ENCODE measurements at regions not wholly inside any gene's neighbourhood (a gene's known extent, or its start where the extent isn't known, plus 50 kb on each side); places are given as distances from the start of the nearest gene placed in this dataset.
"Not testable (repeated sequence)": the region's sequence is repeated elsewhere in the genome, so short reads cannot be mapped to it uniquely, and the experiment has no call there.

GRCh38 chr13:26872525-26873385 lies 112.2 kb upstream of the GPR12 start:
- ATAC-seq (peak; percentile 57), DNase-seq (ENCODE audit: low spot score in 2 of 2) (peak; percentile 53 to 74)
- H3K4me3 Mint-ChIP-seq, result no peak overlapping the region
- H3K36me3 Mint-ChIP-seq, result no peaks in the 10 kb centered on the region
- no peak overlapping the region for H3K27ac Mint-ChIP-seq
- H3K9me3 Mint-ChIP-seq, result peaks cover 7% of the 10 kb centered on the region
- H3K4me1 Mint-ChIP-seq, result no peaks in the 10 kb centered on the region

GRCh38 chr13:26867451-26868091 lies 107.0 kb upstream of the GPR12 start:
- Mint-ChIP-seq H3K27ac (no peak overlapping the region), H3K4me3 (no peak overlapping the region), H3K36me3 (no peaks in the 10 kb centered on the region), H3K4me1 (no peaks in the 10 kb centered on the region), H3K9me3 (no peaks in the 10 kb centered on the region)
- no peak for DNase-seq (ENCODE audit: low spot score in 2 of 2)
- ATAC-seq, result no peak

GRCh38 chr13:26864576-26864975 lies 104.0 kb upstream of the GPR12 start:
- ATAC-seq, result no peak
- no peaks in the 10 kb centered on the region for H3K4me1 Mint-ChIP-seq
- DNase-seq (ENCODE audit: low spot score in 2 of 2), result no peak
- H3K36me3 Mint-ChIP-seq, result no peaks in the 10 kb centered on the region
- H3K9me3 Mint-ChIP-seq, result no peaks in the 10 kb centered on the region
- H3K4me3 Mint-ChIP-seq, result no peak overlapping the region
- H3K27ac Mint-ChIP-seq, result no peak overlapping the region

GRCh38 chr13:26861941-26862340 lies 101.4 kb upstream of the GPR12 start:
- no peak for DNase-seq (ENCODE audit: low spot score in 2 of 2)
- no peaks in the 10 kb centered on the region for H3K36me3 Mint-ChIP-seq
- H3K27ac Mint-ChIP-seq, result no peak overlapping the region
- ATAC-seq, result no peak
- H3K4me3 Mint-ChIP-seq, result no peak overlapping the region
- H3K9me3 Mint-ChIP-seq, result no peaks in the 10 kb centered on the region
- H3K4me1 Mint-ChIP-seq, result no peaks in the 10 kb centered on the region

- Mint-ChIP-seq H3K4me1 (no peaks in the 10 kb centered on the region), H3K27ac (no peak overlapping the region), H3K9me3 (no peaks in the 10 kb centered on the region), H3K36me3 (no peaks in the 10 kb centered on the region), H3K4me3 (no peak overlapping the region)
- no peak for DNase-seq (ENCODE audit: low spot score in 2 of 2)
- ATAC-seq, result no peak
Measured at GRCh38 chr13:26855921-26856320, 95.3 kb upstream of the GPR12 start.

- DNase-seq (ENCODE audit: low spot score in 2 of 2) (no peak), ATAC-seq (no peak)
- H3K27ac Mint-ChIP-seq, result no peak overlapping the region
- H3K4me1 Mint-ChIP-seq, result no peaks in the 10 kb centered on the region
- no peaks in the 10 kb centered on the region for H3K9me3 Mint-ChIP-seq
- H3K4me3 Mint-ChIP-seq, result no peak overlapping the region
- H3K36me3 Mint-ChIP-seq, result no peaks in the 10 kb centered on the region
Measured at GRCh38 chr13:26855071-26855470, 94.5 kb upstream of the GPR12 start.

- H3K4me3 Mint-ChIP-seq, result no peak overlapping the region
- no peaks in the 10 kb centered on the region for H3K4me1 Mint-ChIP-seq
- no peak overlapping the region for H3K27ac Mint-ChIP-seq
- ATAC-seq (no peak), DNase-seq (ENCODE audit: low spot score in 2 of 2) (no peak)
- H3K36me3 Mint-ChIP-seq, result no peaks in the 10 kb centered on the region
- no peaks in the 10 kb centered on the region for H3K9me3 Mint-ChIP-seq
Measured at GRCh38 chr13:26853323-26853722, 92.7 kb upstream of the GPR12 start.

GRCh38 chr13:26847281-26847680 lies 86.7 kb upstream of the GPR12 start:
- no peak for DNase-seq (ENCODE audit: low spot score in 2 of 2)
- no peak for ATAC-seq
- Mint-ChIP-seq H3K9me3 (no peaks in the 10 kb centered on the region), H3K4me1 (no peaks in the 10 kb centered on the region), H3K27ac (no peak overlapping the region), H3K36me3 (no peaks in the 10 kb centered on the region), H3K4me3 (no peak overlapping the region)

GRCh38 chr13:26845063-26845462 lies 84.5 kb upstream of the GPR12 start:
- H3K4me3 Mint-ChIP-seq; H3K4me1 Mint-ChIP-seq; H3K9me3 Mint-ChIP-seq; ATAC-seq; H3K36me3 Mint-ChIP-seq; DNase-seq (ENCODE audit: low spot score in 2 of 2); H3K27ac Mint-ChIP-seq: not testable (repeated sequence)

- Mint-ChIP-seq H3K4me3 (no peak overlapping the region), H3K27ac (no peak overlapping the region), H3K4me1 (no peaks in the 10 kb centered on the region), H3K36me3 (no peaks in the 10 kb centered on the region), H3K9me3 (no peaks in the 10 kb centered on the region)
- ATAC-seq, result no peak
- DNase-seq (ENCODE audit: low spot score in 2 of 2), result no peak
Measured at GRCh38 chr13:26839682-26840081, 79.1 kb upstream of the GPR12 start.

GRCh38 chr13:26838821-26839220 lies 78.2 kb upstream of the GPR12 start:
- Mint-ChIP-seq H3K27ac (no peak overlapping the region), H3K9me3 (no peaks in the 10 kb centered on the region), H3K4me1 (no peaks in the 10 kb centered on the region), H3K36me3 (no peaks in the 10 kb centered on the region), H3K4me3 (no peak overlapping the region)
- no peak for DNase-seq (ENCODE audit: low spot score in 2 of 2)
- ATAC-seq, result no peak

GRCh38 chr13:26837997-26838396 lies 77.4 kb upstream of the GPR12 start:
- H3K4me3 Mint-ChIP-seq, result no peak overlapping the region
- ATAC-seq, result no peak

GRCh38 chr13:26837102-26837501 lies 76.5 kb upstream of the GPR12 start:
- Mint-ChIP-seq H3K36me3 (no peaks in the 10 kb centered on the region), H3K4me3 (no peak overlapping the region), H3K4me1 (no peaks in the 10 kb centered on the region), H3K9me3 (no peaks in the 10 kb centered on the region), H3K27ac (no peak overlapping the region)
- DNase-seq (ENCODE audit: low spot score in 2 of 2), result no peak
- ATAC-seq, result no peak

More at GRCh38 chr13:26837997-26838396, 77.4 kb upstream of the GPR12 start:
- H3K4me1 Mint-ChIP-seq, result no peaks in the 10 kb centered on the region
- DNase-seq (ENCODE audit: low spot score in 2 of 2), result no peak
- H3K9me3 Mint-ChIP-seq, result no peaks in the 10 kb centered on the region
- H3K36me3 Mint-ChIP-seq, result no peaks in the 10 kb centered on the region
- no peak overlapping the region for H3K27ac Mint-ChIP-seq

- no peaks in the 10 kb centered on the region for H3K9me3 Mint-ChIP-seq
- no peaks in the 10 kb centered on the region for H3K4me1 Mint-ChIP-seq
- no peak overlapping the region for H3K27ac Mint-ChIP-seq
- H3K4me3 Mint-ChIP-seq, result no peak overlapping the region
- ATAC-seq, result no peak
- no peak for DNase-seq (ENCODE audit: low spot score in 2 of 2)
- H3K36me3 Mint-ChIP-seq, result no peaks in the 10 kb centered on the region
Measured at GRCh38 chr13:26836626-26837025, 76.0 kb upstream of the GPR12 start.

- Mint-ChIP-seq H3K36me3 (no peaks in the 10 kb centered on the region), H3K4me1 (no peaks in the 10 kb centered on the region), H3K9me3 (no peaks in the 10 kb centered on the region), H3K27ac (no peak overlapping the region), H3K4me3 (no peak overlapping the region)
- DNase-seq (ENCODE audit: low spot score in 2 of 2) (no peak), ATAC-seq (no peak)
Measured at GRCh38 chr13:26834646-26835045, 74.1 kb upstream of the GPR12 start.

GRCh38 chr13:26831336-26831908 lies 70.8 kb upstream of the GPR12 start:
- H3K9me3 Mint-ChIP-seq, result no peaks in the 10 kb centered on the region
- no peak for DNase-seq (ENCODE audit: low spot score in 2 of 2)
- H3K4me1 Mint-ChIP-seq, result no peaks in the 10 kb centered on the region
- ATAC-seq, result peak; percentile 11
- no peak overlapping the region for H3K27ac Mint-ChIP-seq
- H3K36me3 Mint-ChIP-seq, result no peaks in the 10 kb centered on the region
- no peak overlapping the region for H3K4me3 Mint-ChIP-seq

Data from stimulated activated effector memory CD8-positive, alpha-beta T cell treated with anti-CD3 and anti-CD28 coated beads, Interleukin-12 subunit alpha, Interleukin-12 subunit beta, amount 100 ng/mL, for 72 hours (primary cell).